Hepatocyte (in vitro differentiated cells): ENCODE measurements at regions not wholly inside any gene's neighbourhood (a gene's known extent, or its start where the extent isn't known, plus 50 kb on each side); places are given as distances from the start of the nearest gene placed in this dataset.

Experiments
- DNase-seq: peaks from one replicate; pipeline ENCODE4 v3.0.0-alpha.2; 2016; ENCODE audit warnings: low spot score
- H2AFZ ChIP-seq: fragments of 200-600 bp; sonication (generic); 2 replicates; pipeline ENCODE4 v1.6.0; 2016; ENCODE audit warnings: antibody characterized with exemption, mild to moderate bottlenecking
- H3K27ac ChIP-seq: fragments of 200-600 bp; sonication (generic); 2 replicates; pipeline ENCODE4 v1.5.1; 2016; ENCODE audit warnings: mild to moderate bottlenecking
- H3K27me3 ChIP-seq: fragments of 200-600 bp; sonication (generic); 2 replicates; pipeline ENCODE4 v1.6.1; 2016
- H3K36me3 ChIP-seq: fragments of 200-600 bp; sonication (generic); replicated peaks from 2 replicates; pipeline ENCODE4 v1.5.1; 2016; ENCODE audit warnings: low read depth; ENCODE audit not compliant: insufficient read depth
- H3K4me1 ChIP-seq: fragments of 200-600 bp; sonication (generic); 2 replicates; pipeline ENCODE4 v1.5.1; 2016; ENCODE audit warnings: mild to moderate bottlenecking, moderate library complexity; ENCODE audit not compliant: insufficient read depth
- H3K4me2 ChIP-seq: fragments of 200-600 bp; sonication (generic); 2 replicates; pipeline ENCODE4 v1.6.0; 2016
- H3K4me3 ChIP-seq: fragments of 200-600 bp; sonication (generic); 2 replicates; pipeline ENCODE4 v1.5.1; 2016; ENCODE audit warnings: mild to moderate bottlenecking
- H3K79me2 ChIP-seq: fragments of 200-600 bp; sonication (generic); 2 replicates; pipeline ENCODE4 v1.6.0; 2017; ENCODE audit warnings: mild to moderate bottlenecking
- H3K9me2 ChIP-seq: fragments of 200-600 bp; sonication (generic); replicated peaks from 2 replicates; pipeline ENCODE4 v1.6.0; 2017; ENCODE audit warnings: mild to moderate bottlenecking; ENCODE audit not compliant: insufficient read depth
- H3K9me3 ChIP-seq: fragments of 200-600 bp; sonication (generic); 2 replicates; pipeline ENCODE4 v1.5.1; 2016; ENCODE audit warnings: low read depth, mild to moderate bottlenecking
- H4K20me1 ChIP-seq: fragments of 200-600 bp; sonication (generic); 2 replicates; pipeline ENCODE4 v1.6.0; 2016; ENCODE audit warnings: mild to moderate bottlenecking; ENCODE audit not compliant: insufficient read depth, poor library complexity, severe bottlenecking
- EZH2 ChIP-seq: fragments of 200-600 bp; sonication (generic); IDR thresholded peaks from 2 replicates; pipeline ENCODE4 v1.6.1; 2016; ENCODE audit warnings: antibody characterized with exemption, mild to moderate bottlenecking, borderline replicate concordance
- EZH2phosphoT487 ChIP-seq: fragments of 200-600 bp; sonication (generic); IDR thresholded peaks from one replicate; pipeline ENCODE4 v1.6.1; 2018; ENCODE audit warnings: antibody characterized with exemption, mild to moderate bottlenecking, low read depth, moderate library complexity; ENCODE audit not compliant: unreplicated experiment, severe bottlenecking
- WGBS: methylation state at CpG from one replicate; pipeline ENCODE4 v1.1.6; 2016; ENCODE audit warnings: low lambda C conversion rate; ENCODE audit errors: missing lambda C conversion rate; 5-methylcytosine and 5-hydroxymethylcytosine counted together
- TF ChIP-seq, protein P1 (sequence below): fragments of 200-600 bp; sonication (generic); IDR thresholded peaks from 2 replicates; pipeline ENCODE4 v1.5.1; 2016; ENCODE audit warnings: antibody characterized with exemption, mild to moderate bottlenecking; ENCODE audit not compliant: poor library complexity

DNA sequence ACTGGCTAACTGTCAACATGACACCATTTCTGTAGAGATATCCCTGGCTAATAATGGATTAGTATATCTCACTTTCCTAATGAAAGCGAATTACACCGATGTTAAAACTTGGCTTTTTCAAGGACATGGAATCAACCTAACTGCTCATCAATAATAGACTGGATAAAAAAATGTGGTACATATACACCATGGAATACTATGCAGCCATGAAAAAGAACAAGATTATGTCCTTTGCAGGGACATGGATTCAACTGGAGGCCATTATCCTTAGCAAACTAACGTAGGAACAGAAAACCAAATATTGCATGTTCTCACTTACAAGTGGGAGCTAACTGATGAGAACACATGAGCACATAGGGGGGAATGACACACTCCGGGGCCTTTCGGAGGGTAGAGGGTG is 62.6 kb downstream of the ZIC1 start:
- no peak for DNase-seq

DNA sequence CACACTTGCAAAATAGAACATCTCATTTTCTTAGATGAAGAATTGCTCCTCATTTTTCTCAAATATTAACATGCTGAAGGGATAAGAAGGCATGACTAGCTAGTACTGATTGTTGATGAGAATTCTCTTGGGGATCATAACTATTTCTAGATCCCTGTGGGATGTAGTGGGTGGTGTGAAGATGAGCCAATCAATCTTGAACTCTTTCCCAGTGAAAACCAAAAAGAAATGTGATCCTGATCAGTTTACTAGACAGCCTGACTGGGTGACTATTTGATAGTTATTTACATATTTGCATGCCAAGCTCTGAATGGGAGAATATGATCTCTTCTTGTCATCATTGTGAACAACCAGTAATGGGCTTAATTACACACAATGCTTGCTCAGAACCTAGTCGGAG is 63.7 kb downstream of the ZIC1 start:
- Histone ChIP-seq H3K27me3 (no peaks in the 10 kb centered on the region), H3K36me3 (no peaks in the 10 kb centered on the region), H3K4me1 (no peaks in the 10 kb centered on the region), H3K4me2 (no peak overlapping the region), H2AFZ (no peak overlapping the region), H3K27ac (no peak overlapping the region), H3K79me2 (no peaks in the 10 kb centered on the region), H3K9me2 (no peaks in the 10 kb centered on the region), H4K20me1 (no peaks in the 10 kb centered on the region), H3K9me3 (no peaks in the 10 kb centered on the region), H3K4me3 (no peak overlapping the region)
- TF ChIP-seq EZH2 (no peak), EZH2phosphoT487 (no peak)
- TF ChIP-seq, protein P1, sequence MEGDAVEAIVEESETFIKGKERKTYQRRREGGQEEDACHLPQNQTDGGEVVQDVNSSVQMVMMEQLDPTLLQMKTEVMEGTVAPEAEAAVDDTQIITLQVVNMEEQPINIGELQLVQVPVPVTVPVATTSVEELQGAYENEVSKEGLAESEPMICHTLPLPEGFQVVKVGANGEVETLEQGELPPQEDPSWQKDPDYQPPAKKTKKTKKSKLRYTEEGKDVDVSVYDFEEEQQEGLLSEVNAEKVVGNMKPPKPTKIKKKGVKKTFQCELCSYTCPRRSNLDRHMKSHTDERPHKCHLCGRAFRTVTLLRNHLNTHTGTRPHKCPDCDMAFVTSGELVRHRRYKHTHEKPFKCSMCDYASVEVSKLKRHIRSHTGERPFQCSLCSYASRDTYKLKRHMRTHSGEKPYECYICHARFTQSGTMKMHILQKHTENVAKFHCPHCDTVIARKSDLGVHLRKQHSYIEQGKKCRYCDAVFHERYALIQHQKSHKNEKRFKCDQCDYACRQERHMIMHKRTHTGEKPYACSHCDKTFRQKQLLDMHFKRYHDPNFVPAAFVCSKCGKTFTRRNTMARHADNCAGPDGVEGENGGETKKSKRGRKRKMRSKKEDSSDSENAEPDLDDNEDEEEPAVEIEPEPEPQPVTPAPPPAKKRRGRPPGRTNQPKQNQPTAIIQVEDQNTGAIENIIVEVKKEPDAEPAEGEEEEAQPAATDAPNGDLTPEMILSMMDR: no peak
- DNase-seq: no peak
- 80% methylated on average over 1 of the region's 1 CpG for WGBS

More for the DNA sequence above, 62.6 kb downstream of the ZIC1 start:
- Histone ChIP-seq H3K36me3 (no peaks in the 10 kb centered on the region), H3K27me3 (no peaks in the 10 kb centered on the region), H4K20me1 (no peaks in the 10 kb centered on the region), H3K79me2 (no peaks in the 10 kb centered on the region), H2AFZ (no peak overlapping the region), H3K4me3 (no peak overlapping the region), H3K27ac (no peak overlapping the region), H3K4me1 (no peaks in the 10 kb centered on the region), H3K4me2 (no peak overlapping the region), H3K9me3 (no peaks in the 10 kb centered on the region), H3K9me2 (no peaks in the 10 kb centered on the region)
- 90% methylated on average over 5 of the region's 5 CpGs for WGBS
- TF ChIP-seq EZH2: no peak
- TF ChIP-seq EZH2phosphoT487: no peak
- TF ChIP-seq, protein P1: no peak

DNA sequence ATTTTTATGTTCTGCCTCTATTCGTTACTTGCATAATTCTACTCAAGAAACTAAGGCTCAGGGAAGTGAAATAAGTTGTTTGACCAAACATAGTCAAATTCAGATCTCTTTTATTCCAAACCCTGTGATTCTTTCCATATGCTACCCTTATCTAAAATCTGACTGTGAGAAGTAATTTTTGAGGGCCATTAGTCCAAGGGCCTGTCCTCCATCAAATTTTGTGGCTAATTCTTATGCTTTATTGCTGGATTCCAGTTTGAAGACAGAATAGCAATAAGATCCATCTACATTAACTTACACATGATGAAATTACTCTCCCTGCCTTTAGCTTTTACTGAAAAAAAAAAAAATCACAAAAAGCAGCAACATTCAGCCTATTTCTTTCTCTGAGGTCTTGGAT is 74.0 kb downstream of the ZIC1 start:
- H4K20me1 ChIP-seq: no peaks in the 10 kb centered on the region
- H3K4me2 ChIP-seq: no peak overlapping the region
- H3K27ac ChIP-seq: no peak overlapping the region
- H3K4me1 ChIP-seq: no peaks in the 10 kb centered on the region
- TF ChIP-seq EZH2 (no peak), EZH2phosphoT487 (no peak)
- TF ChIP-seq, protein P1: no peak
- H3K79me2 ChIP-seq: no peaks in the 10 kb centered on the region
- no peaks in the 10 kb centered on the region for H3K36me3 ChIP-seq
- H2AFZ ChIP-seq: no peak overlapping the region
- DNase-seq: no peak
- no peaks in the 10 kb centered on the region for H3K27me3 ChIP-seq
- H3K9me3 ChIP-seq: no peaks in the 10 kb centered on the region
- H3K9me2 ChIP-seq: no peaks in the 10 kb centered on the region
- 71% methylated on average over 1 of the region's 1 CpG for WGBS
- no peak overlapping the region for H3K4me3 ChIP-seq

DNA sequence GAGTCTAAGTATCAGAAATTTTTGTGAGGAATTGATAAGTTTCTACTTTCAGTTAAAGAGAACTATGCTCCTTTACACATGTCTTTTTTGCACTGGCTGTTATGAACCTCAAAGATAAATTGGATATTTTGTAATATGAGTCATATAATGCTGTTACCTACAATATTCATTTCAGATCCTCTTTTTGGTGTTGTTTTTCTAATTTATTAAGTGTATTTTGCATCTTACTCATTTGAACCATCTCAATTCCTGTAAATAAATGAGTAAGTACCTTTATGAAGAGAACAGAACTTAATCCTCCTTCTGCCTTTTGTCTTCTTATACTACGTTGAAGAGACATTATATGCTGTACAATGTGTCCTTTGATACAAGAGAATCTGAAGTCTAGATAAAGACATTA is 74.4 kb downstream of the ZIC1 start:
- WGBS: 73% methylated on average over 1 of the region's 1 CpG
- no peak for TF ChIP-seq EZH2phosphoT487
- TF ChIP-seq, protein P1: no peak
- no peak for TF ChIP-seq EZH2
- no peaks in the 10 kb centered on the region for H3K9me3 ChIP-seq

More for the DNA sequence above, 74.4 kb downstream of the ZIC1 start:
- Histone ChIP-seq H3K4me2 (no peak overlapping the region), H3K4me3 (no peak overlapping the region), H4K20me1 (no peaks in the 10 kb centered on the region), H2AFZ (no peak overlapping the region), H3K79me2 (no peaks in the 10 kb centered on the region), H3K27ac (no peak overlapping the region), H3K27me3 (no peaks in the 10 kb centered on the region), H3K36me3 (no peaks in the 10 kb centered on the region), H3K4me1 (no peaks in the 10 kb centered on the region), H3K9me2 (no peaks in the 10 kb centered on the region)
- no peak for DNase-seq
